Right lobe of liver (tissue), 6 donors: ENCODE measurements at regions not wholly inside any gene's neighbourhood (a gene's known extent, or its start where the extent isn't known, plus 50 kb on each side); places are given as distances from the start of the nearest gene placed in this dataset.

ENCODE experiments used
- ATAC-seq, 4 donors: fragments of 200-7000 bp; cut with Tn5 transposase; one replicate each; pipeline ENCODE4 v1.9.1; 2020; ENCODE audit warnings: mild to moderate bottlenecking in 4 of 4, moderate library complexity in 4 of 4
- DNase-seq, 3 donors: peaks; one replicate each; pipeline ENCODE4 v3.0.0-alpha.2; 2020
- H3K27ac ChIP-seq, 3 donors: fragments of 200-600 bp; one replicate each; pipeline ENCODE4 v1.8.0; 2022
- H3K27me3 ChIP-seq, 2 donors: fragments of 200-600 bp; one replicate each; pipeline ENCODE4 v1.8.0; 2022
- H3K36me3 ChIP-seq, 4 donors: fragments of 200-600 bp; sonication (generic) in 1 of 4; one replicate each; pipeline versions ENCODE4 v1.5.1 to v1.8.0; 2017 to 2022; ENCODE audit warnings: control low read depth in 1 of 4
- H3K4me1 ChIP-seq, 4 donors: fragments of 200-600 bp; sonication (generic) in 1 of 4; one replicate each; pipeline versions ENCODE4 v1.5.1 to v1.8.0; 2017 to 2022; ENCODE audit warnings: control low read depth in 1 of 4
- H3K4me3 ChIP-seq, 3 donors: fragments of 200-600 bp; one replicate each; pipeline ENCODE4 v1.8.0; 2022
- H3K9me3 ChIP-seq, 4 donors: fragments of 200-600 bp; sonication (generic) in 1 of 4; one replicate each; pipeline versions ENCODE4 v1.5.1 to v1.8.0; 2017 to 2022; ENCODE audit warnings: control low read depth in 1 of 4
- CTCF ChIP-seq, 4 donors: fragments of 200-600 bp in 3 of 4; fragments of 450-650 bp in 1 of 4; IDR thresholded peaks; one replicate each; pipeline versions ENCODE4 v1.5.1 to v1.8.0; 2016 to 2022; ENCODE audit warnings: antibody characterized with exemption in 4 of 4, mild to moderate bottlenecking in 2 of 4
- POLR2A ChIP-seq: fragments of 450-650 bp; IDR thresholded peaks from one replicate; pipeline ENCODE4 v1.6.1; 2017; ENCODE audit warnings: antibody characterized with exemption, mild to moderate bottlenecking
- WGBS: methylation state at CpG from one replicate; pipeline ENCODE4 v1.1.6; 2018; ENCODE audit warnings: low coverage, low lambda C conversion rate; ENCODE audit not compliant: insufficient coverage; ENCODE audit errors: missing lambda C conversion rate; 5-methylcytosine and 5-hydroxymethylcytosine counted together
- intact Hi-C, 2 donors: fragments of 100-400 bp; cut with DNase I; formaldehyde crosslinking; loops; one replicate each; pipeline versions ENCODE4 v1.11.2 to v1.14.1; 2022
- donor health status: DM: no; HTN: yes; CAD: no.
- donor health status: DM: no; HTN: no; CAD: no.
- donor health status: DM: no; HTN: no; CAD: no.
- donor health status: DM: no; HTN: yes; CAD: no.
- donor health status: DM: no; HTN: yes; CAD: no.

- H3K36me3 ChIP-seq = no peaks in the 10 kb centered on the region
- H3K4me3 ChIP-seq = no peak overlapping the region
- TF ChIP-seq POLR2A (no peak), CTCF (IDR thresholded peaks at IDR 0.05) (no peak)
- WGBS = 10% methylated on average over 2 of the region's 2 CpGs
- no peak overlapping the region for H3K27ac ChIP-seq
- no peaks in the 10 kb centered on the region for H3K9me3 ChIP-seq
- no peaks in the 10 kb centered on the region for H3K27me3 ChIP-seq
- DNase-seq (peak in 1 of 3 donors; percentile 67), ATAC-seq (peak; percentile 83 to 96 (median 94))
- no peaks in the 10 kb centered on the region for H3K4me1 ChIP-seq
- intact Hi-C loops = no loop called here
Measured at GRCh38 chr3:95460274-95460673, 1354.1 kb upstream of the EPHA6 start.

- TF ChIP-seq POLR2A = no peak
- no peak for TF ChIP-seq CTCF (IDR thresholded peaks at IDR 0.05)
- ATAC-seq = no peak
- H3K4me1 ChIP-seq = no peaks in the 10 kb centered on the region
- 80% methylated on average over 5 of the region's 5 CpGs for WGBS
- no peaks in the 10 kb centered on the region for H3K27me3 ChIP-seq
- DNase-seq = no peak
- no peaks in the 10 kb centered on the region for H3K9me3 ChIP-seq
- no peaks in the 10 kb centered on the region for H3K36me3 ChIP-seq
- H3K27ac ChIP-seq = no peak overlapping the region
- H3K4me3 ChIP-seq = no peak overlapping the region
- intact Hi-C loops = no loop called here
Measured at GRCh38 chr3:95462161-95462560, 1352.2 kb upstream of the EPHA6 start.

GRCh38 chr3:95464346-95464745, 1350.0 kb upstream of the EPHA6 start:
- DNase-seq (no peak), ATAC-seq (no peak)
- H3K9me3 ChIP-seq = no peaks in the 10 kb centered on the region
- H3K36me3 ChIP-seq = no peaks in the 10 kb centered on the region
- WGBS = 33% methylated on average over 1 of the region's 1 CpG
- no peaks in the 10 kb centered on the region for H3K27me3 ChIP-seq
- intact Hi-C loops = no loop called here
- no peak overlapping the region for H3K4me3 ChIP-seq
- H3K27ac ChIP-seq = no peak overlapping the region
- H3K4me1 ChIP-seq = no peaks in the 10 kb centered on the region
- TF ChIP-seq CTCF (IDR thresholded peaks at IDR 0.05) = no peak
- TF ChIP-seq POLR2A = no peak

GRCh38 chr3:95468331-95468730, 1346.1 kb upstream of the EPHA6 start:
- intact Hi-C loops = no loop called here
- H3K9me3 ChIP-seq = no peaks in the 10 kb centered on the region
- H3K4me3 ChIP-seq = no peak overlapping the region
- H3K27ac ChIP-seq = no peak overlapping the region
- H3K4me1 ChIP-seq = no peaks in the 10 kb centered on the region
- WGBS = 45% methylated on average over 2 of the region's 2 CpGs
- no peaks in the 10 kb centered on the region for H3K36me3 ChIP-seq
- no peak for DNase-seq
- TF ChIP-seq CTCF (IDR thresholded peaks at IDR 0.05) = no peak
- no peaks in the 10 kb centered on the region for H3K27me3 ChIP-seq
- no peak for ATAC-seq

- Histone ChIP-seq H3K9me3 (no peaks in the 10 kb centered on the region), H3K27ac (no peak overlapping the region), H3K36me3 (no peaks in the 10 kb centered on the region), H3K4me3 (no peak overlapping the region), H3K27me3 (no peaks in the 10 kb centered on the region), H3K4me1 (no peaks in the 10 kb centered on the region)
- DNase-seq = no peak
- intact Hi-C loops = no loop called here
- TF ChIP-seq CTCF (IDR thresholded peaks at IDR 0.05) (no peak), POLR2A (no peak)
- no peak for ATAC-seq
- 44% methylated on average over 1 of the region's 1 CpG for WGBS
Measured at GRCh38 chr3:95474338-95474737, 1340.1 kb upstream of the EPHA6 start.
